OCI-LY3 (cell line): ENCODE measurements at regions not wholly inside any gene's neighbourhood (a gene's known extent, or its start where the extent isn't known, plus 50 kb on each side); places are given as distances from the start of the nearest gene placed in this dataset.

Experiments used
- H2AFZ ChIP-seq: fragments of 200-600, 300-600 bp; shearing (Covaris generic); 2 replicates; pipeline ENCODE4 v1.6.0; 2014; ENCODE audit warnings: antibody characterized with exemption, low read depth, low read length
- H3K27ac ChIP-seq: fragments of 200-600, 300-600 bp; sonication (generic); 2 replicates; pipeline ENCODE4 v1.5.1; 2014; ENCODE audit warnings: mild to moderate bottlenecking, low read length, moderate library complexity, mixed read lengths
- H3K27me3 ChIP-seq: fragments of 200-600, 300-600 bp; sonication (generic); 2 replicates; pipeline ENCODE4 v1.6.1; 2014; ENCODE audit warnings: low read depth, low read length, mixed read lengths
- H3K36me3 ChIP-seq: fragments of 200-600, 300-600 bp; sonication (generic); replicated peaks from 2 replicates; pipeline ENCODE3; 2014; ENCODE audit warnings: low read depth, low read length, mixed read lengths
- H3K4me1 ChIP-seq: fragments of 300-600, 200-600 bp; sonication (generic); 2 replicates; pipeline ENCODE4 v1.6.1; 2014; ENCODE audit warnings: low read length, mixed read lengths
- H3K4me2 ChIP-seq: fragments of 200-600, 300-600 bp; sonication (generic); 2 replicates; pipeline ENCODE4 v1.6.1; 2014; ENCODE audit warnings: low read length, mixed read lengths
- H3K4me3 ChIP-seq: fragments of 300-600, 200-600 bp; sonication (generic); 2 replicates; pipeline ENCODE4 v1.5.1; 2014; ENCODE audit warnings: antibody characterized with exemption, mild to moderate bottlenecking, low read length, moderate library complexity
- H3K79me2 ChIP-seq: fragments of 300-600, 200-600 bp; shearing (Covaris generic); 2 replicates; pipeline ENCODE4 v1.6.1; 2014; ENCODE audit warnings: mild to moderate bottlenecking, low read length, mixed read lengths
- H3K9ac ChIP-seq: fragments of 300-600, 200-600 bp; shearing (Covaris generic); 2 replicates; pipeline ENCODE4 v1.6.0; 2014; ENCODE audit warnings: mild to moderate bottlenecking, low read length, moderate library complexity
- H3K9me3 ChIP-seq: fragments of 200-600, 300-600 bp; shearing (Covaris generic); 2 replicates; pipeline ENCODE4 v1.6.1; 2014; ENCODE audit warnings: low read length, mixed read lengths; ENCODE audit not compliant: insufficient read depth
- H4K20me1 ChIP-seq: fragments of 200-600, 300-600 bp; sonication (generic); 2 replicates; pipeline ENCODE4 v1.6.1; 2016; ENCODE audit warnings: low read length, mixed read lengths; ENCODE audit not compliant: insufficient read depth
- CTCF ChIP-seq: fragments of 200-600, 300-600 bp; sonication (generic); IDR thresholded peaks from 2 replicates; pipeline ENCODE4 v1.5.1; 2014; ENCODE audit warnings: antibody characterized with exemption, low read length, low read depth
- EZH2phosphoT487 ChIP-seq: fragments of 200-600 bp; shearing (Covaris generic); IDR thresholded peaks from 2 replicates; pipeline ENCODE4 v1.6.1; 2018; ENCODE audit warnings: antibody characterized with exemption, mixed run types, low read depth

- Histone ChIP-seq H3K9ac (no peak overlapping the region), H3K4me1 (no peaks in the 10 kb centered on the region), H3K27me3 (peaks cover 3% of the 10 kb centered on the region; the same call in 1 of the 2 replicates), H2AFZ (no peak overlapping the region), H3K27ac (no peak overlapping the region), H3K79me2 (no peaks in the 10 kb centered on the region), H4K20me1 (no peaks in the 10 kb centered on the region), H3K4me3 (no peak overlapping the region), H3K4me2 (no peak overlapping the region), H3K36me3 (no peaks in the 10 kb centered on the region), H3K9me3 (no peaks in the 10 kb centered on the region)
- TF ChIP-seq EZH2phosphoT487: no peak
- TF ChIP-seq CTCF: no peak
Measured at GRCh38 chr22:48238966-48239365, 1476.5 kb downstream of the TBC1D22A start.

DNA sequence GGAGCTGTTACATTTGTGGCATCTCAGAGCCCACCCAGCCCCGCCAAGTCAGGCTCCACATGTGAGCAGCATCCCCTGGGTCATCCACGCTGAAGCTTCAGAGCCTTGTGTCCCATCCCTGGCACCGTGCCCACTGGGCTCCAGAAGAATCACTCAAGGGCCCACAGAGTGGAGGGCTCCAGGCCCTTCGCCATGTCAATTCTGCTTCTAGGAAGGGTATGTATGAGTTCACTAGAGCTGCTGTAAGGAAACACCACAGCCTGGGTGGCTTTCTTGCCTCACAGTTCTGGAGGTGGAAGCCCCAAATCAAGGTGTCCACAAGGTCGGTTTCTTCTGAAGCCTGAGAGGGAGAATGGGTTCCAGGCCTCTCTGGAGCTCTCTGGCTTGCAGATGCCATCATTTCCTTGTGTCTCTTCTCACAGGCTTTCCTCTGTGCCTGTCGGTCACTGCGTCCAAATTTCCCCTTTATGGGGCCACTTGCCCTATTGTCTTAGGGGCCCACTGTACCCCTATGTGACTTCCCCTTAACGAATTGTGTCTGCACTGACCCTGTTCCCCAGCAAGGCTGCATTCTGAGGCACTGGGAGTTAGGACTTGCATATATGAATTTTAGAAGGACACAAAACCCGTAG, 1476.0 kb downstream of the TBC1D22A start:
- Histone ChIP-seq H3K27ac (no peak overlapping the region), H3K4me2 (no peak overlapping the region), H3K9me3 (no peaks in the 10 kb centered on the region), H3K9ac (no peak overlapping the region), H3K79me2 (no peaks in the 10 kb centered on the region), H2AFZ (no peak overlapping the region), H3K36me3 (no peaks in the 10 kb centered on the region), H3K27me3 (no peaks in the 10 kb centered on the region), H4K20me1 (no peaks in the 10 kb centered on the region), H3K4me1 (no peaks in the 10 kb centered on the region), H3K4me3 (no peak overlapping the region)
- TF ChIP-seq CTCF (no peak), EZH2phosphoT487 (no peak)

GRCh38 chr22:48237466-48238283, 1475.2 kb downstream of the TBC1D22A start:
- H3K79me2 ChIP-seq: no peaks in the 10 kb centered on the region
- H2AFZ ChIP-seq: no peak overlapping the region
- H3K27me3 ChIP-seq: no peaks in the 10 kb centered on the region
- H3K4me1 ChIP-seq: no peaks in the 10 kb centered on the region
- H3K9ac ChIP-seq: no peak overlapping the region
- no peak overlapping the region for H3K27ac ChIP-seq
- H3K4me3 ChIP-seq: no peak overlapping the region
- H3K4me2 ChIP-seq: no peak overlapping the region
- H3K9me3 ChIP-seq: no peaks in the 10 kb centered on the region
- H3K36me3 ChIP-seq: no peaks in the 10 kb centered on the region
- TF ChIP-seq CTCF (no peak), EZH2phosphoT487 (no peak)
- H4K20me1 ChIP-seq: no peaks in the 10 kb centered on the region

DNA sequence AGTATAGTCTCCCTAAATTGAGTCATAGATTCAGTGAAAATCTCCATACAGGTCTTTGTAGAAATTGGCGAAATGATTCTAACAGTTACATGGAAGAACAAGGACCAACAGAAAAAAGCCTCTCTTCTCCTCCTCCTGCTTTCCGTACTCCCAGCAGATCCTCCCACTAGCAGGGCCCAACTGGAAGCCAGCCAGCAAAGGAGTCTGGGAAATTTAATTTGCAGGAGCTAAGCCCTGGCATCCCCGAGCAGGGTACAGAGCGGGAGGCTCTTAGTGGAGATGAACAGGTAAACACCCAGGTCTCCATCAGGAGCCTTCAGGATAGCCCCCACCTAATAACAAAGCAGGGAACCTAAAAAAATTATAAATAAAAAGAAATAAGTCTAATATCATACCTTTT, 1473.8 kb downstream of the TBC1D22A start:
- Histone ChIP-seq H3K4me3 (no peak overlapping the region), H3K4me2 (no peak overlapping the region), H4K20me1 (no peaks in the 10 kb centered on the region), H3K27me3 (no peaks in the 10 kb centered on the region; the same call in 1 of the 2 replicates), H3K27ac (no peak overlapping the region), H3K36me3 (no peaks in the 10 kb centered on the region), H3K4me1 (no peaks in the 10 kb centered on the region), H3K79me2 (no peaks in the 10 kb centered on the region), H2AFZ (no peak overlapping the region), H3K9me3 (peaks cover 6% of the 10 kb centered on the region; the same call in 1 of the 2 replicates), H3K9ac (no peak overlapping the region)
- TF ChIP-seq CTCF: no peak
- no peak for TF ChIP-seq EZH2phosphoT487
